T47D (cell line): ENCODE measurements at regions not wholly inside any gene's neighbourhood (a gene's known extent, or its start where the extent isn't known, plus 50 kb on each side); places are given as distances from the start of the nearest gene placed in this dataset.

Source experiments
- DNase-seq, 2 experiments: peaks; one replicate each; pipeline versions ENCODE4 v3.0.0 to v3.0.0-alpha.2; 2011 to 2012; ENCODE audit warnings: low read depth in 1 of 2, low spot score in 1 of 2
- JUND ChIP-seq: IDR thresholded peaks from 2 replicates; pipeline ENCODE4 v1.6.1; 2012; ENCODE audit warnings: low read depth
- in situ Hi-C: cut with HindIII; loops from 2 replicates; pipeline ENCODE4 v1.10.0; 2016; ENCODE audit warnings: low sequenced_read_pairs, low pct_unique_long_range_greater_than_20kb

DNA sequence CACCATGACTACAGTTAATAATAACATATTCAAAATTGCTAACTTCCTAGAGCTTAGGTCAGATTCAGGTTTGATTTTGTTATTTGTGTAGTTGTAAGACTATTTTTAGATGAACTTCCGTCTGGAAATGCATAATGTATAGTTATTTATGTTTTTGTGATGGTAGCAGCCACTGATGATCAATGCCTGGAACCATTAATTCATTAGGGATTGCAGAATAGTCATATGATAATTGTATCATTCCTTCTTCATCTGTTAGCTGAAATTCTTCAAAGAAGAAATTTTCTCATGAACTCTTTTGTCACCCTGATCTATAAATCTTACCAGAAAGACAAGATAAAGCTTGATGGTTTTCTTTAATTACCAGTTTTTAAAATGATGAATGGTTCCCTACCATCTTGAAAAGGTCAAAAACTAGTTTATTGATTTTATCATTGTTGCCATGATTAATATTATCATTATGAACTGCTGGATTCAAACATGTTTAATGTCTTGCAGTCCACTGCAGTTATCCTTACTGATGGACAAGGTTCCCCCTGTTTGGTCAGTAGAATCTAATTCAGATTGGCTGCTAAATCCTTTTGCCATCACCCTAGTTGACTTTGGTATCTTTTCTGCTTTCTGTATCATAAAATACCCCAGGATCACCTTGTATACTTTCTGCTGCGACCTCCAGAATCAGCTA lies 433.3 kb downstream of the GPAM start:
- in situ Hi-C loops = no loop called here
- no peak for DNase-seq
- no peak for TF ChIP-seq JUND

DNA sequence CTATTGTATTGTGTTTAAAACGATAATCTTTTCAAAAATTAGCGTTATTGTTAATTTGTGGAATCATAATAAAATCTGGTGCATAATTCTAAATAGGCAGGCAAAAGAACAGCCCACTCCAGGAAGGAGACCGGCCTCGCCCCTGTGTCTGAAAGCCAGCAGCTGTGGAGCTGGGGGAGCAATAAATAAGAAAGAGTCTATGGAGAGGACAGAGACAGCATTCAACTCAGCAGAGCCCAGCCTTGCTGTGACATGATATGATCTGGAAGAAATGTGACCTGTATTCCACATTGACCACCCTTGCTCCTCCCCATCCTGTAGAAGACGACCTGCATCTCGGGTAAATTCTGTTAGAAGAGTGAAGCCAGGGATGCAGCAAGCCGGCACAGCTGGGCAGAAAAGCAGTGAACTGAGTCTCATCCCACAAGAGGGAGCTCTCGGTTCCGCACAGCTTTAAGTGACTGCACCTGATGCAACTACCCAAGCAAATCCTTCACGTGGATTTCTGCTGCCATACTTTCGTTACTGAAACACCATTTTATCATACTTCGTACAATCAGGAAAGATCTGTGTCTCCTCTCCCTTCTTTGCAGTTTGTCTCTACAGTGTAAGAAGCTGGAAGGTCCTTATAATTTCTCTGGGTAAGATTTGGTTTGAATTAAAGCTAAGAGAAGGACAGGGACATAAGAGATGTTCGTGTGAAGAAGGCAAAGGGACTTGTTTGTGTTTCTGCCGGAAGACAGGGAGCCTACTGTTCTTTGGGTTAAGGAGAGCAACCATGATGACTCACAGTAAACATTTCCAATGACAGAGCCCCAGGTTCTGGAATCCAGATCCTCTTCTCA lies 427.1 kb downstream of the GPAM start:
- TF ChIP-seq JUND = no peak
- in situ Hi-C loops = no loop called here
- DNase-seq = peak; percentile 4 to 60

DNA sequence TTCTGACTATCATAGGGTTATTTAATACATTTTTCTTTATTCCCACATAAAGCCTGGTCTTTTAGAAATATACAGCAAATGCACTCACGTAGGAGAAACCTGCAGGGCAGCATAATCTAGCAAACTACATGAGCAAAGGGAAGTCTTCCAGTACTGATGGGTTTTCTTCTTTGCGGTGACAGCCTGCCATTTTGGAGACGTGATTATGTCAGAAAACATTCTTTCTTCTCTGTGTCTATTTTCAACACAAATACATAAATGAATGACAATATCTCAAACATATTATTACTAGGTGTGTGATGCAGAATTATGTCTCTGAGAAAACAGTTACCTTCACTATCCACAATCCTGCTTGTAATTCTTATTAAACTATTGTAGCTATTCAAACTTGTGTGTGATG lies 425.0 kb downstream of the GPAM start:
- no peak for TF ChIP-seq JUND
- no peak for DNase-seq
- in situ Hi-C loops = no loop called here

DNA sequence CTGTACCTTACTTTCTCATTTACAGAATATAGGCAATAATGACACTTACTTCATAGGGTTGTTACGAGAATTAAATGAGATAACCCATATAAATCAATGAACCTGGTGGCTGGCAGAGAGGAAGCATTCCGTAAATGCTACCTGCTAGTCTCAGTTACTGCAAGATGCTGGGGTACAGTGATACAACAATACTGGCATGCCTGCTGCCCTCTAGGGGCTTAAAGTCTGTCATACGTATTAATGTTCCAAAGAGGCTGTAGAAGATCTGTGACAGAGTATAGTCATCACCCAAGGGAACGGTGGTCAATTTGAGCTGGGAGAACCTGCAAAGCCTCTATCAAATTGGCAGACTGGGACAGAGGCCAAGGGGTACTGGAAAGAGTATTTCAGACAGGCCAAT lies 421.5 kb downstream of the GPAM start:
- no peak for TF ChIP-seq JUND
- in situ Hi-C loops = no loop called here
- no peak for DNase-seq

DNA sequence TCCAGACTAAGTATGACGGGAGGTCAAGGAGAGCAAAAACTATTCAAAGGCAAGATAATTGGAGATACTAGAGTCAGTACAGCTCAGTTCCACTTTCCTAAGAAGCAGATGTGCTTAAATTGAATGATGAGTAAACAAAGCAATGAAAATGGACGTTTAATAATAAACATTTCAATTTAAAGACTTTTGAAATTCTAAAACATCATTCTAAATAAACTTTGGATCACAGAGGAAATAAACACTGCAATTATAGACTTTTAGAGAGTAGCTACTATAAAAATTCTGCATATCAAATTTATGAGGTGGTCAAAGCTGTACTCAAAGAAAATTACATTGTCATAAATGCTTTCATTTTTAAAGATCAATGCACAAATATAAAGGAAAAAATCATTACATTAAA lies 418.3 kb downstream of the GPAM start:
- TF ChIP-seq JUND = no peak
- in situ Hi-C loops = no loop called here

DNA sequence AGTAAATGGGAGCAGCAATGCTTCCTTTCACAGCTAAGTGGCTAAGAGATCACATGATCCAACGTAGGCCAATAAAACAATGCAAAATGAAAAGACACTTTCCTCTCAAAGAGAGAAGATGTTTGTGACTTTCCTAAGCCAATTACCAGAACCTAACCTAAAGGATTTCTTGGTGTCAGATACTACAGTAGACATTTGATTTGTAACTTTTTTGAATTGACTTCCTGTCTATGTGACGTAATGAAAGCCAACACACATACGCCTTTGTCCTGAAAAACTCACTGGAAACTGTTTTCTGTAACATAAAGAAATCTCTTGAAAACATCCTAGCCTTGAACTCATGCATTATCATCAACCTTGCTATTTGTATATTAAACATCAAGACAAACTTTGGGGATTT lies 417.1 kb downstream of the GPAM start:
- TF ChIP-seq JUND = no peak
- in situ Hi-C loops = no loop called here
- no peak for DNase-seq

More for the DNA sequence above, 418.3 kb downstream of the GPAM start:
- no peak for DNase-seq

DNA sequence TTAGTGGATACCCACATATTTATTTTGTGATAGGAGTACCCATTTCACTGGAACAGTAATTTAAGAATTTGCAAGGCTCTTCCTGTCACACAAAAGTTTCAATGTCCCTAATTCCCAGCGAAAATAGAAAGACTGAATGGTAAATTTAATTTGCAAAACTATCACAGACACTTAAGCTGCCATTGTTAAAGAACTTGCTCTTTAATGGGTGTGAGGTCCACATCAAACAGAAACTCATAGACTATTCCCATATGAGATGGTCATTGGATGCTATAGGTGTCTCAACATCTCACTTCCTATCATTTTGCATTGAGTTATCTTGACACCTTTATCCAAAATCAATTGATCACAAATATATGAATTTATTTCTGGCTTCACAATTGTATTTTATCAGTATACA lies 415.9 kb downstream of the GPAM start:
- no peak for TF ChIP-seq JUND
- in situ Hi-C loops = no loop called here

DNA sequence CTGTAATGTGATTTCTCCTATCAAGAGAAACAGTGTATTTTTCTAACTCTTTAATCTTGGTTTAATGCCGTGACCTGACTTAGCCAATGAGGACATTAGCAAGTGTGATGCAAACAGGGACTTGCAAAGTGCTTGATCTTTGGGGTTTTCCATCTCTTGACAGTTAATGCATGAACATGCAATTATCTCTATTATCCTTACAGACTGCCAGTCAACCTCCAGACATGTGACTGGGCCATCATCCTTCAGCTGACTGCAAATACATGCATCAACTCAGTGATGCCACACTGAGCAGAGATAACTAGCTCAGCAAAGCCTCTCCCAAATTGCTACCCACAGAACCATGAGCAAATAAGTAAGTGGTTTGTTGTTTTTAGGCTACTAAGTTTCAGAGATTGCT lies 409.6 kb downstream of the GPAM start:
- no peak for TF ChIP-seq JUND
- in situ Hi-C loops = no loop called here
- no peak for DNase-seq

More for the DNA sequence above, 415.9 kb downstream of the GPAM start:
- DNase-seq = no peak

DNA sequence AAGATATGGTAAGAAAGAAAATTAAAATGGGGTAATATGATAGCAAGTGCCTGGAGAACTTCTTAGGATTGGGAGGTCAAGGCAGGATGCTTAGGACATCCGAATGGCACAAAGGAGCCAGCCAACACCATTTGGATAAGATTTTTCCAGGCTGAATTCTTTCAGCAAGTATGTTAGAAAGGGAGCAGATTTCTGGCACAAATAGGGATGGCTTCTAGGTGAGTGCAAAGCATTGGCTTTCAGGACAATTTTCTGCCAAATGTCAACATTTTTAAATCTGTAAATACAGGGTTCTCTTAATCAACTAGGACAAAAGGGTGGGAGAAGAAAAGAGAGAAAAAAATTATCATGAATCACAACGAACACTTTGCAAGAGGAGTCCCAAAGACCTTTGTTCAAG lies 409.1 kb downstream of the GPAM start:
- no peak for TF ChIP-seq JUND
- in situ Hi-C loops = no loop called here
- DNase-seq = no peak

DNA sequence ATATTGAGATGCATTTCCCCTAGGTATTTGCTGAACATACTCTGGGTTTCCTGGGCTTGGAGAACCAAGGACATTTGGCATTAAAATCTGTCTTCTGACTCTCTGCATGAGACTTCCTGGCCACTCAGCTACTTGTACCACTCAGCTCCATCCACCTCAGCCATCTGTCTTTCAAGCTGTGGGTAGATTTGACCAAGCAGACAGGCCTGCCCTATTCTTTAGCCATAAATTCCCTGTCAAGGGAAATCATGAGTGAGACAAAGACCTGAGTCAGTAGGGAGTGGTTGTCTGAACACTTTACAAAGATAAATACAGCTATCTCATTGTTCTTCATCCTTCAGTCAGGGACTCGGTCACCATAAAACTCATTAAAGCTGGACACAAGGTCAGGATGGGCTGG lies 399.1 kb downstream of the GPAM start:
- no peak for TF ChIP-seq JUND
- DNase-seq = no peak
- in situ Hi-C loops = no loop called here

DNA sequence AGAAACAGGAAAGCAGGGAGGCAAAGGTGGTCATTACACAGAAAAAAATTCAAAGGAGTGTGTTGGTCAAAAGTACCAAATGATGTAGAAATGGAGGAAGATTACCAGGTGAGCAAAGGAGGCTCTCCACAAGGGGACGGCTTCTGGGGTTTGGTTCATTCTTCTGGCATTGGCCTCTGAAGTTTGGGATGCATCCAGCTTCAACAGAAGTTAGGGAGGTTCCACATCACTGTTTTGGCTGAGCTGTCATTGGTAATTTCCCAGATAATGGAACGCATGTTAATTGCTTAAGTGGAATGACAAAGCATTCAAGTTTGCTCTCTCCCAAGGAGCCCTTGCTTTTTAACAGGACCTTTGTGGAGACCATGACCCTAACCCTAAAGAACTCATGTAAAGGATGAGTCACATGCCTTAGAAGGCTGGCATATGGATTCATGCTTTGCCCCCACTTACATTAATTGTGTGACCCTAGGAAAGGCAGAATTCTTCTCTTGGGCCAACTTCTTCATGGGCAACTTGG lies 398.6 kb downstream of the GPAM start:
- DNase-seq = no peak
- TF ChIP-seq JUND = no peak
- in situ Hi-C loops = no loop called here

DNA sequence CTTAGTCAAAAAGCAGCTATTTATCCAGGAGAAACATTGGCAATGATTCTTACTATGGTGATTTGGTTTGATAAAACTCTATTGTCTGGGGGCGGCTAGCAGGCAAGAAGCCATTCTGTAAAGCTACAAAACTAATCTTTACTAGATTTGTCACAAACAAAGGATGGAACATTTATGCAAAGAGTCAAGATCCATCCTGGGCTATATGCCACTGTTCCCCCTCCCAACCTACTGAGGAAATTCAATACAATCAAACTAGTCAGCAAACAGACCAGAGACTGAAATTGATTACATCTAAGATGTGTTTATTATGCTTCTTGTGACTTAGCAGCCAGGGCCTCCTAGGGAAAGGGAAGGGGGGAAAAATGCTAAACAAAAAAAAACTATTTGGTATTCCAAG lies 397.6 kb downstream of the GPAM start:
- in situ Hi-C loops = no loop called here
- DNase-seq = no peak
- TF ChIP-seq JUND = no peak

DNA sequence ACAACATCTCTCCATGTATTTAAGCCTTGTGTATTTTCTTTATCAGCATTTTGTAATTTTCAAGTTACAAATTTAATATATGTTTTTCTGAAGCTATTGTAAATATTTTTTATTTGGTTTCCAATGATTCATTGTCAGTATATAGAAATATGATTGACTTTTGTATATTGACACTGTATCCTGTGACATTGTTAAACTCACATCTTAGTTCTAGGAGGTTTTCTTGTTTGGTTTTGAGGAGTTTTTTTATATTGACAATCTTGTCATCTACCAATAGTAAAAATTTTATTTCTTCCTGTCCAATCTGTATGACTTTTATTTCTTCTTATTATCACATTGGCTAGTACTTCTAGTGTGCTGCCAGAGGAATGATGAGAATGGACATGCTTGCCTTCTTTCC lies 393.7 kb downstream of the GPAM start:
- in situ Hi-C loops = no loop called here
- no peak for TF ChIP-seq JUND
- no peak for DNase-seq
